ENCODE measurements at regions not wholly inside any gene's neighbourhood (a gene's known extent, or its start where the extent isn't known, plus 50 kb on each side); places are given as distances from the start of the nearest gene placed in this dataset.

- TF ChIP-seq CTCF (IDR thresholded peaks at IDR 0.05) (no peak), SMC3 (IDR thresholded peaks at IDR 0.05; ENCODE audit: low read depth, low read length) (no peak), EZH2phosphoT487 (IDR thresholded peaks at IDR 0.05; ENCODE audit: borderline replicate concordance, low read depth) (no peak), PBX3 (IDR thresholded peaks at IDR 0.05) (no peak)
Measured at GRCh38 chr15:39434751-39435238, 146.1 kb upstream of the THBS1 start.

Measured in SK-N-SH (cell line).